ENCODE measurements at regions not wholly inside any gene's neighbourhood (a gene's known extent, or its start where the extent isn't known, plus 50 kb on each side); places are given as distances from the start of the nearest gene placed in this dataset.

DNA sequence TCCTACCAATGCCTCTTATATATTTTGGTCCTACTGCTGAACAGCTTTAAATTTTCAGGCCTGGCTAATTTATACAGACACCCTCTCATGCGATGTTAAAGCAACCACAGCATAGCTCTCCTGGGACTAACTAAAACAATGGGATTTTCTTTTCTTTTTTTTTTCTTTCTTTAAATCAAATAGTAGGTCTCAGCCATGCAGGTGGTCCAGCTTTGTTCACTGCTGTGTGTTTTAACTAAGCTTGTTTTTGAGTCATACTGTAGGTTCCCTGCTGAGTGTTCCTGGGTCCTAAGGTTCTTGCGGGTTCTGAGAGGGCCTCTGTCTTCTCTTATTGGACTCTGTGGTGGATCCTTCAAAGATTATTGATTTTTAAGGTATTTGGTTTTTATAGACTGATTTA lies 113.1 kb upstream of the SORCS1 start:
- no peaks in the 10 kb centered on the region for H3K79me2 ChIP-seq (ENCODE audit: control insufficient read depth, insufficient read depth, low read length)
- H3K4me2 ChIP-seq (replicated peaks; ENCODE audit: low read depth, low read length, poor library complexity, severe bottlenecking), result no peak overlapping the region
- no peaks in the 10 kb centered on the region for H3K27me3 ChIP-seq (replicated peaks in 1 of 4; ENCODE audit: control extremely low read depth in 1 of 4, control insufficient read depth in 3 of 4, insufficient read depth in 4 of 4, low read length in 3 of 4)
- H3K4me3 Mint-ChIP-seq, result no peak overlapping the region
- no peak overlapping the region for H3K27ac Mint-ChIP-seq
- H4K20me1 ChIP-seq (ENCODE audit: control insufficient read depth, insufficient read depth, low read length, poor library complexity, severe bottlenecking), result no peaks in the 10 kb centered on the region
- no peaks in the 10 kb centered on the region for H3K27me3 Mint-ChIP-seq
- POLR2A ChIA-PET, result no interaction called here
- CTCF ChIA-PET, result no interaction called here
- no peaks in the 10 kb centered on the region for H3K36me3 ChIP-seq (replicated peaks in 1 of 2; ENCODE audit: control extremely low read depth in 1 of 2, control insufficient read depth in 1 of 2, extremely low read depth in 1 of 2, insufficient read depth in 2 of 2, low read length in 1 of 2)
- no peak overlapping the region for H3K27ac ChIP-seq (ENCODE audit: low read length in 2 of 2)
- no peak overlapping the region for H2AFZ ChIP-seq (ENCODE audit: insufficient read depth, low read depth, low read length, poor library complexity, severe bottlenecking)
- TF ChIP-seq, protein P1, sequence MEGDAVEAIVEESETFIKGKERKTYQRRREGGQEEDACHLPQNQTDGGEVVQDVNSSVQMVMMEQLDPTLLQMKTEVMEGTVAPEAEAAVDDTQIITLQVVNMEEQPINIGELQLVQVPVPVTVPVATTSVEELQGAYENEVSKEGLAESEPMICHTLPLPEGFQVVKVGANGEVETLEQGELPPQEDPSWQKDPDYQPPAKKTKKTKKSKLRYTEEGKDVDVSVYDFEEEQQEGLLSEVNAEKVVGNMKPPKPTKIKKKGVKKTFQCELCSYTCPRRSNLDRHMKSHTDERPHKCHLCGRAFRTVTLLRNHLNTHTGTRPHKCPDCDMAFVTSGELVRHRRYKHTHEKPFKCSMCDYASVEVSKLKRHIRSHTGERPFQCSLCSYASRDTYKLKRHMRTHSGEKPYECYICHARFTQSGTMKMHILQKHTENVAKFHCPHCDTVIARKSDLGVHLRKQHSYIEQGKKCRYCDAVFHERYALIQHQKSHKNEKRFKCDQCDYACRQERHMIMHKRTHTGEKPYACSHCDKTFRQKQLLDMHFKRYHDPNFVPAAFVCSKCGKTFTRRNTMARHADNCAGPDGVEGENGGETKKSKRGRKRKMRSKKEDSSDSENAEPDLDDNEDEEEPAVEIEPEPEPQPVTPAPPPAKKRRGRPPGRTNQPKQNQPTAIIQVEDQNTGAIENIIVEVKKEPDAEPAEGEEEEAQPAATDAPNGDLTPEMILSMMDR (IDR thresholded peaks at IDR 0.05), result no peak
- no peak for TF ChIP-seq EZH2 (IDR thresholded peaks at IDR 0.05; ENCODE audit: borderline replicate concordance, insufficient read depth, low read depth, low read length, poor library complexity, severe bottlenecking)
- WGBS (ENCODE audit: insufficient coverage), result no CpG with 5 or more reads among the region's 2 CpGs
- DNase-seq (no peak), ATAC-seq (ENCODE audit: low read depth) (no peak)
- H3K4me1 Mint-ChIP-seq, result no peaks in the 10 kb centered on the region
- peaks cover 3% of the 10 kb centered on the region for H3K9me3 Mint-ChIP-seq (ENCODE audit: insufficient read depth)
- H3K4me3 ChIP-seq (ENCODE audit: control extremely low read depth in 1 of 5, extremely low read depth in 1 of 5, insufficient read depth in 1 of 5, low read depth in 2 of 5, low read length in 4 of 5), result no peak overlapping the region
- no peak overlapping the region for H3K9ac ChIP-seq (ENCODE audit: low read length)
- no peaks in the 10 kb centered on the region for H3K9me3 ChIP-seq (ENCODE audit: control extremely low read depth in 1 of 3, control insufficient read depth in 2 of 3, insufficient read depth in 1 of 3, low read length in 2 of 3)
- H3K4me1 ChIP-seq (ENCODE audit: control insufficient read depth in 2 of 2, insufficient read depth in 2 of 2, low read length in 2 of 2), result no peaks in the 10 kb centered on the region
- intact Hi-C loops (cut with micrococcal nuclease), result no loop called here

DNA sequence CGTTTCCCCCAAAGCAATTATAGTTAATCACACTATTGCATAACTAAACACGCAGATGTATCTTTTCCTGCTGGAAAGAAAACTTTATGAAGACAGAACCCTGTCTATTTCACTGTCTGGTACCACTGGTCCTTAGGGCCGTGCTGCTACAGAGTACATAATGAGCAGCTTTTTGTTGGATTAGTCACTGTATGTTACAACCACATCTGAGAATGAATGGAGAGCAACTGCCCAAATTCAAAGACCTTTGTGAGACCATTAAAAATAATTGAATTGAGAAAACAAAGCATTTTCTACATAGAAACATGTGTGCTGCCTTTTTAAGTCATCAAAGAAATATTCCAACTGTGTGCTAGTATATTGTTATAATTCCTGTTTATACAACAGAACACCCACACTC lies 111.3 kb upstream of the SORCS1 start:
- no peaks in the 10 kb centered on the region for H3K27me3 Mint-ChIP-seq
- Histone ChIP-seq H3K27me3 (replicated peaks in 1 of 4; ENCODE audit: control extremely low read depth in 1 of 4, control insufficient read depth in 3 of 4, insufficient read depth in 4 of 4, low read length in 3 of 4) (no peaks in the 10 kb centered on the region), H3K9ac (ENCODE audit: low read length) (no peak overlapping the region), H3K27ac (ENCODE audit: low read length in 2 of 2) (no peak overlapping the region), H4K20me1 (ENCODE audit: control insufficient read depth, insufficient read depth, low read length, poor library complexity, severe bottlenecking) (no peaks in the 10 kb centered on the region), H3K9me3 (ENCODE audit: control extremely low read depth in 1 of 3, control insufficient read depth in 2 of 3, insufficient read depth in 1 of 3, low read length in 2 of 3) (no peaks in the 10 kb centered on the region), H3K79me2 (ENCODE audit: control insufficient read depth, insufficient read depth, low read length) (no peaks in the 10 kb centered on the region), H3K4me1 (ENCODE audit: control insufficient read depth in 2 of 2, insufficient read depth in 2 of 2, low read length in 2 of 2) (no peaks in the 10 kb centered on the region), H3K4me2 (replicated peaks; ENCODE audit: low read depth, low read length, poor library complexity, severe bottlenecking) (no peak overlapping the region), H3K4me3 (ENCODE audit: control extremely low read depth in 1 of 5, extremely low read depth in 1 of 5, insufficient read depth in 1 of 5, low read depth in 2 of 5, low read length in 4 of 5) (no peak overlapping the region), H2AFZ (ENCODE audit: insufficient read depth, low read depth, low read length, poor library complexity, severe bottlenecking) (no peak overlapping the region), H3K36me3 (replicated peaks in 1 of 2; ENCODE audit: control extremely low read depth in 1 of 2, control insufficient read depth in 1 of 2, extremely low read depth in 1 of 2, insufficient read depth in 2 of 2, low read length in 1 of 2) (no peaks in the 10 kb centered on the region)
- WGBS (ENCODE audit: insufficient coverage), result 100% methylated on average over 1 of the region's 3 CpGs
- no peak overlapping the region for H3K27ac Mint-ChIP-seq
- H3K4me3 Mint-ChIP-seq, result no peak overlapping the region
- CTCF ChIA-PET, result no interaction called here
- POLR2A ChIA-PET, result no interaction called here
- DNase-seq, result no peak
- TF ChIP-seq, protein P1 (IDR thresholded peaks at IDR 0.05), result no peak
- no peak for TF ChIP-seq EZH2 (IDR thresholded peaks at IDR 0.05; ENCODE audit: borderline replicate concordance, insufficient read depth, low read depth, low read length, poor library complexity, severe bottlenecking)
- peaks cover 2% of the 10 kb centered on the region for H3K9me3 Mint-ChIP-seq (ENCODE audit: insufficient read depth)
- no peaks in the 10 kb centered on the region for H3K4me1 Mint-ChIP-seq
- ATAC-seq (ENCODE audit: low read depth), result no peak
- intact Hi-C loops (cut with micrococcal nuclease), result no loop called here

Measured in B cell (primary cell).